ENCODE measurements at regions not wholly inside any gene's neighbourhood (a gene's known extent, or its start where the extent isn't known, plus 50 kb on each side); places are given as distances from the start of the nearest gene placed in this dataset.
"Not testable (repeated sequence)": the region's sequence is repeated elsewhere in the genome, so short reads cannot be mapped to it uniquely, and the experiment has no call there.

DNA sequence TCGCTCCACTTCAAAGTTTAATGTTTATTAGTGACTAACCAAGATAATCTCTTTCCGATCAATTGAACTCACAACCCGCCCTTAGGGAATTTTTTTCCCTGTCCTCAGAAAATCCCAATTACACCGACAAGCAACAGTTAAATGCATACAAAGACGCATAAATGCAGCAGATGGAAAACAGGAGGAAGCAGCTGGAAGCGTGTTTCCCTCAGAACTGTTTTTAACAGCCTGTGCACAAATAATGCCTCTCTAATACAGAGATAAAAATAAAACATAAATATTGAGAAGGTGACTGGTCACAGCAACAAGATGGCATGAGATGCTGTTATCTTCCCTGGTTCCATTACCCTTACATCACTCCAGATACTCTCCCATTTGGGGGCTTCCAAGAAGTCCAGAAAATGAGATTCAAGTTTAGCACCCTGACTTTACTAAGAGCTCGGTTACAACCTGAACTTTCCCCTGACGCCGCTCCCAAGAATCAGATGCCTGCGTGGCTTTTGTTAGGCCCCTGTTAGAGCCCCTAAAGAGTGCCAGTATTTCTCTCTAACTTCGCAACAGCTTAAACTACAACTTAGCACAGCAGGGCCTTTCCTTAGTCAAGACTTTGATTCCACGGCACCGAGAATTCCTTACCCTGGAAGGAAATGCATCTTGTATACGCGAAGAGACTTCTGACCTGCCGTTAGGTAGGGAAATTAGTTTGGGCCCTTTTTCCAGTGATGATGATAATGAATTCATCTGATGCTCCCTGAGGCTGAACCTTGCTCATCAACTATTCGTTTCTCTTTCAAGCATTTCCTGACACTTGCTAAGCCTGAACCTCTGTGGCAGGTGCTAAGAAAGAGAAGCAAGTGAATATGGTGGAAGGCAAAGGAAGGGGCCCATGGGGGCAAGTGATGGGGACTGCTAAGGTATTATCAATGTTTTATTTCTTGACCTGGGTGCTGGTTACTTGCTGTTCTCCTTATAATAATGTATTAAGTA lies 137.7 kb upstream of the SMYD2 start:
- Histone ChIP-seq H3K27ac (ENCODE audit: low read length) (no peak overlapping the region), H3K27me3 (ENCODE audit: control insufficient read depth, insufficient read depth, low read length) (no peaks in the 10 kb centered on the region), H3K9me3 (ENCODE audit: control insufficient read depth, low read depth, low read length) (no peaks in the 10 kb centered on the region), H3K9ac (ENCODE audit: low read length) (no peak overlapping the region), H3K4me3 (ENCODE audit: low read length) (no peak overlapping the region), H3K36me3 (ENCODE audit: control insufficient read depth, low read depth, low read length) (no peaks in the 10 kb centered on the region), H3K4me1 (ENCODE audit: control insufficient read depth, low read depth, low read length) (peaks cover 5% of the 10 kb centered on the region)

DNA sequence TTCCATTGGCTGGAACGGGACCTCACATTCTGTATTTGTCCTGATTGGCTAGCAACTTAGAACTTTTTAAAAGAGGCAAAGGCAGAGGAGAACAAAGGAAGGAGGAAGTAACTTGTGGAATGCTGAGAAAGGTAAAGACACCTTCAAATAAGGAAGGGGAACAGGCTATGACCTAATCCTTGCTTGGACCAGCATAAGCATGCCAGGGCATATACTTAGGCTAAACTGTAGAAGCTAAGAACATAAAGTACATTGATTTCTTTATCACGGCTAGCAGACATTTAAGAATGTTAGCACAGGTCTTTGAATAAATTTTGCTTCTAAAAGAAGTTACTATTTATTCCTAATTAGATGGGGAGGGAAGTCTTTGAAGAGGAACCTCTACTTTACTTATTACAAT lies 136.4 kb upstream of the SMYD2 start:
- H3K4me3 ChIP-seq (ENCODE audit: low read length); H3K36me3 ChIP-seq (ENCODE audit: control insufficient read depth, low read depth, low read length); H3K27me3 ChIP-seq (ENCODE audit: control insufficient read depth, insufficient read depth, low read length); H3K4me1 ChIP-seq (ENCODE audit: control insufficient read depth, low read depth, low read length); H3K9ac ChIP-seq (ENCODE audit: low read length); H3K9me3 ChIP-seq (ENCODE audit: control insufficient read depth, low read depth, low read length); H3K27ac ChIP-seq (ENCODE audit: low read length): not testable (repeated sequence)

DNA sequence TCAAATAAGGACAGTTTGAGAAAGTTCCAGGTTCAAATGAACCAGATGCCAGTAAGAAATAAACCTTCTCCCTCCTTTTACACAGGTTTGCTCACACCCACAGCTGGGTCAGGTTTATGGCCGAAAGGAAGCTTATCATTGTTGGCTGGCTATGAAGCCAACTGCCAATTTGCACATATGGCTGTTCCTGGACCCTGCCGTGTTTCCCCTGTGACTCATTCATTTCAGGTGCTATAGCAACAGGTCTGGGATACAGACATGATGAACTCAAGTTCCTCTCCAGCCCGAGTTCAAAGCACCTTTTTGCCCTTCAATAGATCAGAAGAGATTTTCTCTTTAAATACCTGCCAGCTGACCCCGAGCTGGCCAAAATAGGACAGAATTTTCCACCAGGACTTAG lies 134.4 kb upstream of the SMYD2 start:
- Histone ChIP-seq H3K4me1 (ENCODE audit: control insufficient read depth, low read depth, low read length) (peaks cover 5% of the 10 kb centered on the region), H3K27ac (ENCODE audit: low read length) (no peak overlapping the region), H3K9me3 (ENCODE audit: control insufficient read depth, low read depth, low read length) (no peaks in the 10 kb centered on the region), H3K36me3 (ENCODE audit: control insufficient read depth, low read depth, low read length) (no peaks in the 10 kb centered on the region), H3K4me3 (ENCODE audit: low read length) (no peak overlapping the region), H3K9ac (ENCODE audit: low read length) (no peak overlapping the region), H3K27me3 (ENCODE audit: control insufficient read depth, insufficient read depth, low read length) (no peaks in the 10 kb centered on the region)

- Histone ChIP-seq H3K4me3 (ENCODE audit: low read length) (no peak overlapping the region), H3K27me3 (ENCODE audit: control insufficient read depth, insufficient read depth, low read length) (peaks cover 31% of the 10 kb centered on the region), H3K9me3 (ENCODE audit: control insufficient read depth, low read depth, low read length) (no peaks in the 10 kb centered on the region), H3K9ac (ENCODE audit: low read length) (no peak overlapping the region), H3K4me1 (ENCODE audit: control insufficient read depth, low read depth, low read length) (peaks cover 23% of the 10 kb centered on the region), H3K27ac (ENCODE audit: low read length) (no peak overlapping the region), H3K36me3 (ENCODE audit: control insufficient read depth, low read depth, low read length) (no peaks in the 10 kb centered on the region)
Observed at GRCh38 chr1:214154596-214155292, 126.2 kb upstream of the SMYD2 start.

DNA sequence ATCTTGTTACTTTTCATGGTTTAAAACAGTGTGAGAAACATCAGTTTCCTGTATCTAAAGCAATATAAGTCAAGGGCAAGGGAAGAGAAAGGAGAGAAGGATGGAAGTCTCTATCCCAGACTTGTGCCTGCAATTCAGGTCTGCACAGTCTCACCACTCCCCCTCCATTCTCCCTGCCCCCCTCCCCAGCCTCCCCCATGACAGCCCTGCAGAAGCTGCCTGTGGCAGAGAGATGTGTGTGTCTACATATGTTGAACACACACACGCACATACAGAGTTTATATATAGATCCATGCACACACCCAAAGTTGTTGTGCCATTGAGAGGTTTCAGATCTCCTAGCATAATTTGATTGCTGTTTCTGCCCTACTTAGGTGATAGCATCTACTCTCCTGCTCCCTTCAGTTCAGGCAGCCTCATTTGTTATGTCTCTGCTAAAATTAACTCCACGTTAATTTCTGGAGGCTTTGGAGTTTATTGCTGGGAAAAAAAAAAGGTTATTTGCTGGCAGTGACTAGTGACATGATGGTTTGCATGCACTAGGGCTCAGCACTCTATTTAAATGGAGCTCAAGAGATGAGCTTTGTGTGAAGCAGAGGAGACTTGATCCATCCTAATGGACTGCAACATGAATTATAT lies 124.9 kb upstream of the SMYD2 start:
- H3K36me3 ChIP-seq (ENCODE audit: control insufficient read depth, low read depth, low read length) = no peaks in the 10 kb centered on the region
- peaks cover 31% of the 10 kb centered on the region for H3K27me3 ChIP-seq (ENCODE audit: control insufficient read depth, insufficient read depth, low read length)
- H3K4me3 ChIP-seq (ENCODE audit: low read length) = no peak overlapping the region
- H3K27ac ChIP-seq (ENCODE audit: low read length) = no peak overlapping the region
- H3K9me3 ChIP-seq (ENCODE audit: control insufficient read depth, low read depth, low read length) = no peaks in the 10 kb centered on the region
- peaks cover 23% of the 10 kb centered on the region for H3K4me1 ChIP-seq (ENCODE audit: control insufficient read depth, low read depth, low read length)
- H3K9ac ChIP-seq (ENCODE audit: low read length) = no peak overlapping the region

DNA sequence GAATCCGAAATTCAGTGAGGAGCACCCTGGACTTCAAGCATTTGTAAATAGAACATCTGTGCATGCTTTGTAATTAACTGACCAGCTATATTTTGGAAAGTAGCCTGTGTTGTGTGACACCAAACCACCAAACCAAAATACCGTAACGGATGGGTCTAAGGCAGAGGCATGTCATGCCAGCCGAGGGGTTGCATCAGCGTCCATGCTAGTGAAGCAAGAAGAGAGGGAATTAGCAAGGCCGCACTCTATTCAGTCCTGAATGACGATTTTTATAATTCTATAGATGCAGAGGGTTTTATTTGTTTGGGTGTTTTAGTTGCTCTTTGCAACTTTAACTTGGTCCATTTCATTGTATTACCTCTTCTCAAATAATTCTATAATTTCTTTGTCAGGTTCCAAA lies 116.8 kb upstream of the SMYD2 start:
- H3K9ac ChIP-seq (ENCODE audit: low read length) = no peak overlapping the region
- no peaks in the 10 kb centered on the region for H3K9me3 ChIP-seq (ENCODE audit: control insufficient read depth, low read depth, low read length)
- H3K36me3 ChIP-seq (ENCODE audit: control insufficient read depth, low read depth, low read length) = no peaks in the 10 kb centered on the region
- H3K4me3 ChIP-seq (ENCODE audit: low read length) = no peak overlapping the region
- no peak overlapping the region for H3K27ac ChIP-seq (ENCODE audit: low read length)
- H3K27me3 ChIP-seq (ENCODE audit: control insufficient read depth, insufficient read depth, low read length) = no peaks in the 10 kb centered on the region
- H3K4me1 ChIP-seq (ENCODE audit: control insufficient read depth, low read depth, low read length) = peaks cover 10% of the 10 kb centered on the region

- Histone ChIP-seq H3K4me1 (ENCODE audit: control insufficient read depth, low read depth, low read length) (peaks cover 10% of the 10 kb centered on the region), H3K4me3 (ENCODE audit: low read length) (no peak overlapping the region), H3K27ac (ENCODE audit: low read length) (no peak overlapping the region), H3K36me3 (ENCODE audit: control insufficient read depth, low read depth, low read length) (no peaks in the 10 kb centered on the region), H3K9ac (ENCODE audit: low read length) (no peak overlapping the region), H3K9me3 (ENCODE audit: control insufficient read depth, low read depth, low read length) (no peaks in the 10 kb centered on the region), H3K27me3 (ENCODE audit: control insufficient read depth, insufficient read depth, low read length) (no peaks in the 10 kb centered on the region)
Observed at GRCh38 chr1:214165850-214166374, 115.0 kb upstream of the SMYD2 start.

- Histone ChIP-seq H3K27me3 (ENCODE audit: control insufficient read depth, insufficient read depth, low read length) (no peaks in the 10 kb centered on the region), H3K36me3 (ENCODE audit: control insufficient read depth, low read depth, low read length) (no peaks in the 10 kb centered on the region)
Observed at GRCh38 chr1:214174508-214175199, 106.3 kb upstream of the SMYD2 start.

DNA sequence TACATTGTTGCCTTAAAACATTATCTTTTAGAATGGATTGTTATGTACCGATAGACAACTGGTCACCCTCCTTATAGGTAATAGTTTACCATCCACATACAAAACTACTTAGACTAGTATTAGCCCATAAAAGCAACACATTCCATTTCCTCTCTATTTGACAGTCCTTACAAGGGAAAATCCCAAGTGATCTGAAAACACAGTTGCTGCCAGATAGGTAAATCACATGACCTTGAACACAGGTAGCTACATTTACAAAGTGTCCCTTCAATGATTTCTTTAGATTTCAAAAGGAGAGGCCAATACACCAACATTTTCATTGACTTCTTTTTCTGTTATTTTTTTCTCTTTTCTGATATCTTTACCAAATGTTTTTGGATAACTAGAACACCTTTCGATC lies 102.9 kb upstream of the SMYD2 start:
- Histone ChIP-seq H3K27ac (ENCODE audit: low read length) (no peak overlapping the region), H3K4me3 (ENCODE audit: low read length) (no peak overlapping the region), H3K27me3 (ENCODE audit: control insufficient read depth, insufficient read depth, low read length) (no peaks in the 10 kb centered on the region), H3K36me3 (ENCODE audit: control insufficient read depth, low read depth, low read length) (no peaks in the 10 kb centered on the region), H3K9me3 (ENCODE audit: control insufficient read depth, low read depth, low read length) (no peaks in the 10 kb centered on the region), H3K9ac (ENCODE audit: low read length) (no peak overlapping the region), H3K4me1 (ENCODE audit: control insufficient read depth, low read depth, low read length) (no peaks in the 10 kb centered on the region)

More at GRCh38 chr1:214174508-214175199, 106.3 kb upstream of the SMYD2 start:
- no peak overlapping the region for H3K4me3 ChIP-seq (ENCODE audit: low read length)
- H3K4me1 ChIP-seq (ENCODE audit: control insufficient read depth, low read depth, low read length) = no peaks in the 10 kb centered on the region
- H3K9ac ChIP-seq (ENCODE audit: low read length) = no peak overlapping the region
- no peak overlapping the region for H3K27ac ChIP-seq (ENCODE audit: low read length)
- no peaks in the 10 kb centered on the region for H3K9me3 ChIP-seq (ENCODE audit: control insufficient read depth, low read depth, low read length)

DNA sequence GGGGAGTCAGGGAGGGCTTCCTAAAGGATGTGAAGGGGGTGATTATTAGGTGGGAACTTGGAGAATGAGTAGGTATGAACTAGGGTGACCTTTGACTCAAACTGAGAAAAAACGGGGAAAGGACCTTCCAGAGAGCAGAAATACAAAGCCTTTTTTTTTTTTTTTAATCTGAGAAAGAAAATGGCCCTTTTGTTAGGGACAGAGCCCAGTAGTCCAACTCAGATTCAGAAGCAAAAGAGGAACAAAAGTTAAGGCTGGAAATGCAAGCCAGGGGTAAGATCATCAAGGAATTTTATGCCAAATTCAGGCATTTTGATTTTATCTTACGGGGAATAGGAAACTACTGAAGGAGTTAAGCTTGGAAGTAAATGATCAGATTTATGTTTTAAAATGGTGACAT lies 96.0 kb upstream of the SMYD2 start:
- Histone ChIP-seq H3K27me3 (ENCODE audit: control insufficient read depth, insufficient read depth, low read length) (peaks cover 49% of the 10 kb centered on the region), H3K36me3 (ENCODE audit: control insufficient read depth, low read depth, low read length) (no peaks in the 10 kb centered on the region), H3K27ac (ENCODE audit: low read length) (no peak overlapping the region)

More for the DNA sequence above, 96.0 kb upstream of the SMYD2 start:
- Histone ChIP-seq H3K9me3 (ENCODE audit: control insufficient read depth, low read depth, low read length) (no peaks in the 10 kb centered on the region), H3K4me1 (ENCODE audit: control insufficient read depth, low read depth, low read length) (peaks cover 16% of the 10 kb centered on the region), H3K9ac (ENCODE audit: low read length) (no peak overlapping the region), H3K4me3 (ENCODE audit: low read length) (no peak overlapping the region)
